Activated CD4-positive, alpha-beta T cell treated with anti-CD3 and anti-CD28 coated beads, Interleukin-2, amount 50 U/mL, for 1 hour (primary cell): ENCODE measurements at regions not wholly inside any gene's neighbourhood (a gene's known extent, or its start where the extent isn't known, plus 50 kb on each side); places are given as distances from the start of the nearest gene placed in this dataset.
"Not testable (repeated sequence)": the region's sequence is repeated elsewhere in the genome, so short reads cannot be mapped to it uniquely, and the experiment has no call there.

ENCODE experiments used
- DNase-seq: peaks from one replicate; pipeline ENCODE4 v3.0.0-alpha.2; 2020

DNA sequence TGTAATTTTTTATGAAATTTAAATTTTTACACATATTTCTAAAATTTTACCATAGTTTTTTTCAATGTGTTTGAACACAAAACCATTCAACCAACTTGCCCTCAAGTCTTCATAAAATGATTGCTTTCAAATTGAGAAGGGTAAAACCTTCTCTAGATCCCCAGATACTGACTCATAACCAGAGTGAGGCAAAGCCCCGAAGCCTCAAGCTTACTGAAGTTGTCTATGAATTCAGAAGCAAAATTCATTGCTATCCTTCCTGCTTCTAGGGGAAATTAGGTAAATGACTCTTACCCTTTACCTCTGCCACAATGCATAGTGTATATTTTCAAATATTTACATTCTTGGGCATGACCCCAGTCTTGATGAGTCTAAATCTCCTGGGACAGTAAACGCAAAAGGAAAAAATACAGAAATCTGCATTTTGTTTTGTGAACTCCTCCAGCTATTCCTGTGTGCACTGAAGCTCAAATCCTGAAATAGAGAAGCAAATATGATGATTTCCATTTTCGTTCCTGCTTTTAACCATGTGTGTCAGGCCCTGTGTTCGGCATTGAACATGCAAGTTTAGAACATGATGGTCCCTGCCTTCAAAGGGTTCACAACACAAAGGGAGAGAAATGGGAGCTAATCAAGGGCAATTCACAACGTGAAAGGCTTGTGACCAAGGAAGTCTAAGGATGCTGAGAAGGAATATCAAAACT lies 246.3 kb downstream of the SUCLG1 start:
- DNase-seq, result no peak

DNA sequence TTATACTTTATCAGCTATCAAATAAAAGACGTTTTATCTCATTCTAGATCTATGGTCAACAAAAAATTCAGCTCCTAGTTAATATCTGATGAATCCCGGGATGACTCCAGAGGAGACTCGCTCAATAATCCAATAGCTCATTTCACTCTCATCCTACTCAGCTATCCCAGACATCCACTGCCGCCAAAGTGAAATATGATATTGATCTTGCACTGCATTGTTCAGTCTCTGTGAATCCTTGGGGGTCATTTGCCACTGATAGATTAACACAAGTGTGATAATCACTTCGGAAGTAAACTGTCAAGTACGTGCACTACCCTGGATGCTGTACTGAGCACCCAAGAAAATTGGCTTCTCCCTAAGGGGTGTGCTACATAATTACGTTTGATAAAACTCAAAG lies 249.1 kb downstream of the SUCLG1 start:
- DNase-seq, result no peak

DNA sequence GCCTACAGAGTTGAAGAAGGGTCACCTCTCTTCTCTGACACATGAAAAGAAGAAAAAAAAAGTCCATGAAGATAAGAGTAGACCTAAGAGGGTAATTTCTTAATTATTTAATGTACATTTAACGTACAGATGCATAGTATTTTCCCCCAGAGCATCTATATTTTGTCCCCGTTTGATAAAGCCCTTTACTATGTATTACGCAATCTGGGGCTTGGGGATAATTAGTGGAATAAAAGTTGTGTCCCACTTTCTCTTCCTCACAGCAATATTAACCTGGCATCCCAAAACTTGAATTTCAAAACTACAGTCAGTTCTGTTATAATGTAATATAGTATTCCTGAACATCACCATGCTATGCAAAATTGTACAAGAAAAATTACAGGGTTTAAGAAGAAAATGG lies 254.1 kb downstream of the SUCLG1 start:
- DNase-seq, result no peak

DNA sequence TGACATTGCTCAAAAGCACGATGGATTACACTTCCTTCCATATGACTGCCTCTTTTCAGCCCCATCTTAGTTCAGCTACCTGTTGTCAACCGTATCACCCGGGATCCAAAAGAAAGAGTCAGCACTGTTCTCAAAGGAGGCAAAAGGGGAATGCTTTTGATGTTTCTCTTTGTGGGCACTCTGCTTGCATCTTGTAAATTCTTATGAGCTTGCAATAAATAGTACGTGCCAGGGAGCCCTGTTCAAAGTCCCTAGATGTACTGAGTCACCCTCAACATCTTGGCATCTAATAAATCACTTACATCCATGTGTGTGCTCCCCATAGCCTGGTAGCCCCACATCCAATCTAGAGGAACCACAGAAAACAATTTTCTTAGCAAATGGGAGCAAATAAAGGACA lies 256.9 kb downstream of the SUCLG1 start:
- no peak for DNase-seq

DNA sequence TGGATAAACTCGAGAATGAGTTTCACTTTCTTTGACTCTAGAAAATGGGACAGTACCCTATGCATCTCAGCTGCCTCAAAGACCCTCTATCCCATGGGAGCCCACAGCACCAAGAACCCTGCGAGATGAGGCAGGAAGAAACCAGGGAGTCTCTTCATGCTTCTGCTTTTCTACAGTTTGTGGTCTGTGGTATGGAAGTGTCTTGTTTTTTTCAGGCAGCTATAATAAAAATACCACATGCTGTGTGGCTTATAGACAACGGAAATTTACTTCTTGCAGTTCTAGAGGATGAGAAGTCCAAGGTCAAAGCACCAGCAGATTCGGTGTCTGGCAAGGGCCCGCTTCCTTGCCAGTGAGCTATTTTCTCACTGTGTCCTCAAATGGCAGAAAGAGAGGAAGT lies 257.9 kb downstream of the SUCLG1 start:
- DNase-seq, result no peak

DNA sequence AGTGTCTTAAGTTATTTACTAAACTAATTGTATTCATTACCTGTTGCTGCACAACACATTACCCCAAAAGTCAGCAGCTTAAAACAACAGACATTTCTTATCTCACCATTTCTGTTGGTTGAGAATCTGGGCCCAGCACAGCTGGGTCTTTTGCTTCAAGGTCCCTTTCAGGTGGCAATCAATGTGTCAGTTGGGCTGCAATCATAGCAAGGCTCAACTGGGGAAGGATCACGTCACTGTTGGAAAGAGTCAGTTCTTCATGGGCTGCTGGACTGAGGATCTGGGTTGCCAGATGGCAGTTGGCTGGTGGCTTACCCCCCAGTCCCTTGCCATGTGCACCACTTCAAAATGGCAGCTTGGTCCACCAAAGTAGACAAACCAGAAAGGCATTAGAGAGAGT lies 261.2 kb downstream of the SUCLG1 start:
- DNase-seq, result no peak

DNA sequence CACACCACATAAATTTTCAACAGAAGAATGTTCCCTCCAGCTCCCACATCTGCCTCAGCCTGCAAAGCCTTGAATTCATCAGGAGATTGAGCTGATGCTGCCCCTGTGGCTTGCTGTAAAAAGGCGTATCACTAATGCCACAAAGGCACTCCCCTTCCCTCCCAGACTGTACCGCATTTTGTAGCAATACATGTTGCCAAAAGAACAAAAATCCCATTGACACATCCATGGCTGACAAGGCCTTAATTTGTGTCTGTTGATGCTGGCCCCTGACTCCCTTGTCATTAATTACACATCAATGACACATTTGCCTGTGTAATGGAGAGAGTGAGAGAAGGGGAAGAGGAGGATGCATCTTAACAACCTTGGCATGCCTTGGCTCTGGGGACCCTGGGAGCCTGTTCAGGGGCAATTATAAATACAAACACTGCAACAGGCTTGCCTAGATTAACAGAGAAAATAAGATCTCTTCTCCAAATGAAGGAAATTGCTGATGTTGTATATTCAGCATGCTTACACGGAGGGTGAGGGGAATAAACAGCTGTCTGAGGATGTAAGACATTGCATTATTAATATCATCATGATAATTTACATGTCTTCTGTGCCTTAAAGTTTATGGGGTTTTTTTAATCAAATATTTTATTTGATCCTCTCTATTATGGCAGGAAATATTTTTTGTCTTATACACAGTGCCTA lies 264.0 kb downstream of the SUCLG1 start:
- DNase-seq, result no peak

DNA sequence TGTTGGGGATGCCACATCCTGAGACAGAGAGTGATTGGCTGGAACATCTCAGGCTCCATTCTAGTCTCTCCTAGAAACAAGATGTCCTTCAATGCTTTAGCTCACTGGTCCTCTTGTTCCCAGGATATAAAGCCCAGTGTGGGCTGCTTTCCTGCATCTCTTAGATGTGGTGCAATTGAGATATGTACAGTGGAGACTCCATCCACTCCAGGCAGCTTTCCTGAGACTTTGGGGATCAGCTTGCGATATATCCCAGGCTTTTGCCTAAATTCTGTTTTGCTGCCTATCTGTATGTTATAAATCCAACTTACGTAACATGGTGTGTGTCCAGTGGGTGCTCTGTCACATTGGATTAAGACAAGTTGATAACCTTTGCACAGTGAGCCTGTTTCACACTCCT lies 264.9 kb downstream of the SUCLG1 start:
- DNase-seq, result no peak

DNA sequence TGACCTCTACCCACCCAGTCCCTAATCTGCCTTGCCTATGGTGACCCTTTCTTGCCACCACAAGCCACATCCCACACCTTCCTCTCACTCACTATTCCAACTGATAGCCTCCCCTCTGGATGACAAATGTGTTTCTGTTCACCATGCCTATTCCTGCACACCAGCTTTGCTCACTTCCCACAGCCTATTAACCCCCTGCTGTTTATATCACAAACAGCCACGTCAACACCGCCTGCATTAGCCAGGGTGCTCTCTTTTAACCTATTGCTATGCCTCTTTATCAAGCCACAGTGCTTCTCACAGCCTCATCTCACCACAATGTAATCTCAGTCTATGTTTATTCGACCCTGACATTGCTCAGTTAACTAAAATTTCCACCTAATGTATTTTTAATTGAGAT lies 271.8 kb downstream of the SUCLG1 start:
- no peak for DNase-seq

DNA sequence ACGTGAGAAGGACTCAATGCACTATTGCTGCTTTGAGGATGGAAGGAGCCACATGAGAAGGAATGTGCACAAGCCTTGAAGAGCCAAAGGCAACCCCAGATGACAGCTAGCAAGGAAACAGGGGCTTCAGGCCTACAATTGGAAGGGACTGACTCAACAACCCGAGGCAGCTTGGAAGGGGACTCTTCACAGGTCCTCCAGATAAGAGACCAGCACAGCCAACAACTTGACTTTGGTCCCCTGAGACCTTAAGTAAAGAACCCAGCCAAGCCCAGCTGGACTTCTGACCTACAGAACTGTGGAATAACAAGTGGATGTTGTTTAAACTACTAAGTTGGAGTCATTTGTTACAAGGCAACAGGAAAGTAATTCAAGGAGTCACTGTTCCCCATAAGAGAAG lies 277.2 kb downstream of the SUCLG1 start:
- no peak for DNase-seq

DNA sequence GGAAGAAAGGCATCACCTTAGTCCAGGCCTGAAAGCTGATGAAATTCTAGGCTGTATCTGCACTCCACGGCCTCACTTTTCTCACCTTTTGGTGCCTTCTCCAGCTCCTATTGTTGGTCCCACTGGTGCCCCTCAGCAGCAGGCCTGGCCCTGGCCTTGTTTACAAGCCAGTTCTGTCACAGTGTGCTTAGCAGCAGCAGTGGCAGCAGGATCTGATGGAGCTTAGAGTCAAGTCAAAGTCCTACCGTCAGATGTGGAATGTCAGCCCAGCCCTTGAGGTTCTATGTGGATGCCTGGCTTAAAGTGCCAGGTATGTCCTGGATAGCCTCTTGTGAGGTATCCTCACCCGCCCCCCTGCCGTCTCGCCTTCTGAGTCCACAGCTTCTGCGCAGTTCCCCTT lies 281.3 kb downstream of the SUCLG1 start:
- no peak for DNase-seq

DNA sequence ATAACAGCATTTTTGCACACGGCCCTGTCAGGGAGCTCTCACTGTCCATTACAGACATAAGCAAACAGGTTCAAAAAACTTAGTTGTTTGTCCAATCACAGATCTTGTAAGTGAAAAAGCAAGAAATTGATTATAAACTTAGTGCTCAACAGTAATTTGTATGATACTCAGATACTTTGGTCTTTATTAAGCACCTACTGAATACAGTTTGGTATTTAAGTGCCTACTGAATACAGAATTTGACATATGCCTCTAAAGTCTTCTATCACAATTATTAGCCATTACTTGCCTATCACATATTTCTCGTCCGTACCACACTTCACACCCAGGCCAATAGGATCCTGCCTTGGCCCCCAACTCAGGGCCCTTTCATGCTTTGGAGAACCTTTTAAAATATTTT lies 283.1 kb downstream of the SUCLG1 start:
- DNase-seq, result no peak

DNA sequence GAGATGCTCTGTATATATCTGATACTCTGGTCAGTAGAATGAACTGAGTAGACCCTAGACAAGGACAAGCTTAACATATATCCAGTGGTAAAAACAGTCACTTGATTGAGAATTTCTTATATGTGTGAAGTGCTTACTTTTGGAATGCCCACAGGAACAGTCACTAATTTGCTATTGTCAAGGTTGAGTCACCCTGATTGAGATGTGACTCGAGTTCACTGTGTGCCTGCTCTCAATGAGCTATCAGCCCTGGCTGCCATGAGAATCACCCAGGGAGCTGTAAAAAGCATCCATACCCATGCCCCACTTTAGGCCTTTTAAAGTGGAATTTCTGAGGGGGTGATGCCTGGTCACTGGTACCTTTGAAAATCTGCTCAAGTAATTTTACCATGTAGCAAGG lies 283.7 kb downstream of the SUCLG1 start:
- DNase-seq, result no peak

DNA sequence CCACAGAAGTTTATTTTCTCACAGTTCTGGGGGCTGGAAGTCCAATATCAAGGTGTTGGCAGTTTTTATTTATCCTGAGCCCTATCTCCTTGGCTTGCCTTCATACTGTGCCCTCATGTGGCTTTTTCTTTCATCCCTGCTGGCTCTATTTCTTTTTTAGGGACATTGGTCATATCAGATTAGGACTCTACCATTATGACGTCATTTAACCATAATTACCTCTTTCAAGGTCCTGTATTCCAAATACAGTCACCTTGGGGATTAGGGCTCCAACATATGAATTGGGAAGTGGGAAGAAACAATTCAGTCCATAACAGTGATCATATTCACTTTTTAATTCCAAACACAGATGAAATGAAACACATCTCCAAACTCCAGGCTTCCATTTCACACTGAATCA lies 286.0 kb downstream of the SUCLG1 start:
- DNase-seq, result no peak

DNA sequence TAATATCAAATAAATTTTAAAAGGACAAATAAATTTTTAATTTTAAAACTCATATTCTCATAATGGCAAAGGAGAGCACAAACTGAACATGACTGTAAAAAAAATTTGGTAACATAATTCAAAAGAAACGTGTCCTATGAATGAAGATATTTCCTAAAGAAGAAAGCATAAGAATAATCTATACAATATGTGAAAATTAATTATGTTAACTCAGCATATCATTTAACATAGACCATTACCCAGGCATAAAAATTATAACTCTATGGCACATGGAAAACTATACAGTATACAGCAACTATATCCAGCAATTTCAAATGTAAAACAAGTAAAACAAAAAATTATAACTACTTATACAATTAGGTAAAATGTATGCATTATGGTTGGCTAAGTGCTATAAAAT lies 288.1 kb downstream of the SUCLG1 start:
- no peak for DNase-seq

DNA sequence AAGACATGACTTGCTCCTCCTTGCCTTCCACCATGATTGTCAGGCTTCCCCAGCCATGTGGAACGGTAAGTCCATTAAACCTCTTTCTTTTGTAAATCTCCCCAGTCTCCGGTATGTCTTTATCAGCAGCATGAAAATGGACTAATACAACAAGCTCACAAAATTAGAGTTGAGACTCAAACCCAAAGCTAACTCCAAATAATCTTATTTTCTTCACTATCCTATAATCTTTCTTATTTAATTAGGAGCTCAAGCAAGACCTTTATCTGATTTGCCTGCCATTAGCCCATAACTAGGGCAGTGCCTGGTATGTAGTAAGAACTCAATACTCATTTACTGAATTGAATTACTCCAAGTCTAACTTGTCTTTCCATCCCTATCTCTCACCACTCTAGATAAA lies 289.2 kb downstream of the SUCLG1 start:
- DNase-seq, result no peak

DNA sequence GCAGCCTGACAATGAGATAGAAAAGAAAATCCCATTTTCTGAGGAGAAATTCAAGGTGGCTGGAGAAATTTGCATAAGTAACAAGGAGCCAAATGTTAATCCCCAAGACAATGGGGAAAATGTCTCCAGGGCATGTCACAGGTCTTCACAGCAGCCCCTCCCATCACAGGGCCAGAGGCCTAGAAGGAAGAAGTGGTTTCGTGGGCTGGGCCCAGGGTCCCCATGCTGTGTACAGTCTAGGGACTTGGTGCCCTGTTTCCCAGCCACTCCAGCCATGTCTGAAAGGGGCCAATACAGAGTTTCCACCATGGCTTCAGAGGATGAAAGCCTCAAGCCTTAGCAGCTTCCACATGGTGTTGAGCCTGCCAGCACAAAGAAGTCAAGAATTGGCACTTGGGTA lies 290.5 kb downstream of the SUCLG1 start:
- not testable (repeated sequence) for DNase-seq

DNA sequence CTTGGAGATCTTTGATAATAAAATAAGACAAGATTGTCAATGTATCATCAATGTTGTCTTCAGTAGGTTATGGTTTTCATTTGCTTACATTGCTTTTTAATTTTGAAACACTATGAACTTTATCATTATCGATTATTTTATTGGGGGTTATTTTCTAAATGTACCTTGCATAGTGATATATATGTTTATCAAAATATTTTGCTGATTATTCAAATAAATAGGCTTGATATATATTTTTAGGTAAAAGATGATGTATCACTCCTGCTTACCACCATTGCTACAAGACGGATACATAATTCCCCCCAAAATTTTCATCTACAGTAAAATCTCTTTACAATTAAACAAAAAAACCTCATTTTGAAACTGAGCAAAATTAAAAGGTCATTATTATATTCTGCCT lies 293.8 kb downstream of the SUCLG1 start:
- DNase-seq, result no peak

DNA sequence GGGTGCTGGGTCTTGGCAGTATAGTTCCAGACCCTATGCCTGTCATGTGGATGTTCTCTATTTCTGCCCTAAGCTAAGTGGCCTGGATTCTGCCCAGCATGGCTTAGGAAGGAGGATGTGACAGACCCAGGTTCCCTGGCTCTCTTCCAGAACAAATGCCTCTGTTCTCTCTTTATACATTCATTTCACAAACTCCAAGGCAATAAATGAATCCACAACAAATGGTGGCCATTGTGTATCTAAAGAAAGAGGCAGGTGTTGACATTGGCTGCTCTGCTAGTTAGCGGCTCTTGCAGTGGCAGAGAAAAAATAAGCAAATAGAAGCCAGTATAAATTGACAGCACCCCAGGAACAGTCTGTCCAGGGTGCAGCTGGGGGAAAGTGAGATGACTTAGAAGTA lies 298.6 kb downstream of the SUCLG1 start:
- DNase-seq, result no peak

DNA sequence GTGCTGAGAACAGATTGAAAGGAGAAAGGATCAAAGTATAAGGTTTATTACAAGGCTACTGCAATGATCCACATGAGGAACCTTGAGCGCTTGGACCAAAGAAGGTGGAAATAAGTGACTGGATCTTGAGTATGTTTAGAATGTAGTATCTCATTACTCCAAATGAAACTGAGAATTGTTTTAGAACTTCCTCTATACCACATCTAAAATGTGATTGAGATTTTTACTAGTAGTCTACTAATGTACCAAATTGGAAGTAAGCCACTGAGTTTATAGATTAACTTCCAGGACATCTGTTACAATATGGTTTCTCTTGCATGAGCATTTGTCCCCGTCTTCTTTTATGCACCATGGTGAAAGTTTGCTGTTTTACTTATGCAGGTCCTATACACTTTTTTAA lies 300.5 kb downstream of the SUCLG1 start:
- DNase-seq, result no peak

DNA sequence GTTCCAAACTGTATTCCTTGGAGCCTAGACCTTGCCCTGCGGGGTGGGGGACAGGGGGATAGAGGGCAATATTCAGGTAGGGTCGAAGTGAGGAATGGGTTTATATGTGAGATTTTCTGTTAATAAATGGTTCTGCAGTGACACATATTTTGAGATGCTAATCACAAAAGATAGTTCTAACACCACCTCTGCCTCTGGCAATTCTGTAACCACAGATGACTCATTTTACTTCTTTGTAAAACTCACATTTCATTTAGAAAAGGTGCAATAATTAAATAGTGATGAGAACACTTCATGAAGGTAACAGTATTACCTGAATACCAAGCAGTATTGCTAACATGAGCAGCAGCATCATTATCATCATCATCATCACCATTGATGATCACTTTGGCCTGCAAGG lies 306.6 kb downstream of the SUCLG1 start:
- no peak for DNase-seq

DNA sequence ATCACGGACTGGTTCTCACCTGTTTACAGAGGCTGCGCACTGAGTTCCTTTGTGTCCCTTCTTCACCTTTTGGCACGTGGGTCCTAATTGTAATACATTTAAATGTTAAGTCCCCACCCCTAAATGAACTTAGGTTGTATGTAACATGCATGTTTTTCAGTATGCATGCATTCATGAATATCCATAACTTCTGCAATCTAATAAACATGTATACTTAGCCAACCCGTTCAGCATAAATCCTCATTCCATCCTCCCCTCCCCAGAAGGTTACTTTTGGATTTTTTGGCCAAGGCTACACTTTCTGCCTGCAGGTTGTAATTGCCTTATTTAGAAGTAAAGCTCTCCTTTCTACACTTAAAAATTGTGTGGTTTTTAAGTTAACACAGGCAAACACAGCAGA lies 314.7 kb downstream of the SUCLG1 start:
- DNase-seq, result no peak

DNA sequence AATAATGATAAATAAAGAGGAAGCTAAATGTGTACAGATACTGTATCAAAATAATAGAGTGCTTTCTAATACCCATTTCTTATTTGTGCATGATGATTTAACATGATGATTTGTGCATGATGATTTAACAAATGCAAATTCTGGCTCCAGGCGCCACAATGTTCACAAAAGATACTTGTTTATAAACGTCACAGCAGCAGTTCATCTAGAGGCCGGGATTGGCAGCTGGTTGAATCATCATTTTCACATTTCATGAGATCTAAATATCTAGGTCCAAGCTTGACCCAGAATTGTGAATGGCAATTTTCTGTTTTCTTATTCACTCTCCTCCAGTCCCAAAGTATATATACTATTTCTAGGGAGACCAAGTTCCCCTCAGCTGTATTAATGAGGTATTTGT lies 322.0 kb downstream of the SUCLG1 start:
- DNase-seq, result no peak

DNA sequence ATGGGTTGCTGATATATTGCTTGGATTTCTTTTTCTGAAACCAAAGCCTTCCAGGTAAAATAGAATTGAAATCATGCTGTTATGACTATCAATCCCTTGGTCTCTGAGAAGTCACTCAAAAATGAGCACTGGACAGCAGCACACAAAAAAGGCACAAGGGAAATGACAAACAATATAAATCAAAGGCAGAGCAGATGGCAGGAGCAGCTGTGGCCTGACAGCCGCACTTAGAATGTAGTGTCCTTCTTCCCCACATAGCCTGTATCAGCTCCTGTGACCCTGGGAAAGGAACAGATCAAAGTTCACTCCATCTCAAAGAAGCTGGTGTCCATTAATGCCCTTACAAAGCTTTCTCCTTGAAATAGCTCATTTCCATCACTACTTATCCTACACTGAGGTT lies 326.7 kb downstream of the SUCLG1 start:
- DNase-seq, result no peak

DNA sequence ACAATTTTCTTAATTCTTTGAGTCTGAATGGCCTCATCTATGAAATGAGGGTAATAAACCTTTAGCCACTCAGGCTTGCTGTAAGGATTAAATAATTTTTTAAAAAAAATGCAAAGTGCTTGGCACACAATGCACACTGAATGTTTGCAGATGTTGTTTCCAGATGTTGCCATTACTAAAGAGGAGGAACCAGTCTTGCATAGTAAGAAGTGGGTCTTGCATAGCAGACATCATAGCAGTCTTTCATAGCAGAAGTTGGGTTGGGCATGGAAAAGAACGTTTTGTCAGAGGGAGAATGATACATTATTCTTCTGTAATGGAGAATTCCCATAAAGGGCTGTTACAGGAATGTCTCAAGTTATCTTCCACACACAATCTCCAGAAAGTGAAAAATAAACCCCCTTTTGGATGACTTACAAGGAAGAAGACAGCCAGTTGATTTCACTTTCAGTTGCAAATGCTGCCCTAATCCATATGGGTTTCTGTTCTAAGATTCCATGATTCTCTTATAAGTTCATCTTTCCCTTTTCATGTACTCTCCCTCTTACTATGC lies 327.7 kb downstream of the SUCLG1 start:
- DNase-seq, result no peak
